ENCODE measurements at regions not wholly inside any gene's neighbourhood (a gene's known extent, or its start where the extent isn't known, plus 50 kb on each side); places are given as distances from the start of the nearest gene placed in this dataset.

DNA sequence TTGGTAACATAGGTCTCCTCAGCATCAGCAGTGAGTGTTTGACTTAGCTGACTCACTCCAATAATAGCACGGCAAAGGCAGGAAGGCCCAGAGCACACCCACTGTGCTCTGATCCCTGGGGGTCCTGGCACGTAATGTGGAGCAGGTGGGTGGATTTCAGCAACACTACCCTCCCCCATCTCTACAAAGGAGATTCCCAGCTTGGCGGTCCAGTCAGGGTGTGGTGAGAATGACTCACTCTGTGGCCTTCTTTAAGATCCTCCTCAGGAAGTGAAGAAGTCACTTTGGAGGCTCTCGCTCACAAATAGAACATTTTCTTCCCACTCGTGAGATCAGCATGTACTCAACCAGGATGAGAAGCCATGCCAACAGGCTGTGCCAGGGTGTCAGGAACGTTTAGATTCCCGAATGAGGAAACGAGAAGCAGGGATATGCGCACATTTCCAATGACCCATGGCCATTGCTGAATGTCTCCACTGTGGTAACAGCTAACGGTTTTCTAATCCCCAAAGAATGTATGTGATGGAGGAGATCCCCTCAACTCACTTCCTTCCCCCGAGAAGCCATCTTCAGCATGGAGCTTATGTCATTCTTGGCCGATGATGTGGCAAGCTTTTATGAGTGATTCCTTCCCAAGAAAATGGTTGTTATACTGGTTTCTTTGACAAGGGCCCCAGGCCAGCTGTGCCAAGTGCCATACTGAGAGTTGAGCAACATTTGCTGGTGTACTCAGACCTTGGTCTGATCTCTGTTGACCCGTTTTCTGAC lies 365.2 kb downstream of the C16orf95 start:
- no peaks in the 10 kb centered on the region for H3K9me3 Mint-ChIP-seq
- 78% methylated on average over 10 of the region's 13 CpGs for WGBS (ENCODE audit: insufficient coverage)
- no peaks in the 10 kb centered on the region for H3K9me3 ChIP-seq (ENCODE audit: control insufficient read depth, insufficient read depth, low read length)
- H3K27me3 Mint-ChIP-seq (ENCODE audit: low read depth in 2 of 2) = peaks cover 0 to 6% of the 10 kb centered on the region in 2 donors
- H3K4me3 Mint-ChIP-seq = no peak overlapping the region
- no peaks in the 10 kb centered on the region for H3K27me3 ChIP-seq (ENCODE audit: control insufficient read depth, insufficient read depth, low read length)
- intact Hi-C loops (cut with micrococcal nuclease) = no loop called here
- no peaks in the 10 kb centered on the region for H3K36me3 Mint-ChIP-seq
- H3K27ac ChIP-seq (ENCODE audit: low read length) = no peak overlapping the region
- DNase-seq = no peak
- H3K36me3 ChIP-seq (ENCODE audit: control insufficient read depth, insufficient read depth, low read length) = no peaks in the 10 kb centered on the region
- no peak overlapping the region for H3K4me3 ChIP-seq (ENCODE audit: low read length)
- ATAC-seq = no peak
- no peak overlapping the region for H3K27ac Mint-ChIP-seq
- peaks cover 0 to 7% of the 10 kb centered on the region in 2 donors for H3K4me1 Mint-ChIP-seq
- H3K4me1 ChIP-seq (ENCODE audit: control insufficient read depth, insufficient read depth, low read length) = peaks cover 5% of the 10 kb centered on the region
- TF ChIP-seq, protein P1, sequence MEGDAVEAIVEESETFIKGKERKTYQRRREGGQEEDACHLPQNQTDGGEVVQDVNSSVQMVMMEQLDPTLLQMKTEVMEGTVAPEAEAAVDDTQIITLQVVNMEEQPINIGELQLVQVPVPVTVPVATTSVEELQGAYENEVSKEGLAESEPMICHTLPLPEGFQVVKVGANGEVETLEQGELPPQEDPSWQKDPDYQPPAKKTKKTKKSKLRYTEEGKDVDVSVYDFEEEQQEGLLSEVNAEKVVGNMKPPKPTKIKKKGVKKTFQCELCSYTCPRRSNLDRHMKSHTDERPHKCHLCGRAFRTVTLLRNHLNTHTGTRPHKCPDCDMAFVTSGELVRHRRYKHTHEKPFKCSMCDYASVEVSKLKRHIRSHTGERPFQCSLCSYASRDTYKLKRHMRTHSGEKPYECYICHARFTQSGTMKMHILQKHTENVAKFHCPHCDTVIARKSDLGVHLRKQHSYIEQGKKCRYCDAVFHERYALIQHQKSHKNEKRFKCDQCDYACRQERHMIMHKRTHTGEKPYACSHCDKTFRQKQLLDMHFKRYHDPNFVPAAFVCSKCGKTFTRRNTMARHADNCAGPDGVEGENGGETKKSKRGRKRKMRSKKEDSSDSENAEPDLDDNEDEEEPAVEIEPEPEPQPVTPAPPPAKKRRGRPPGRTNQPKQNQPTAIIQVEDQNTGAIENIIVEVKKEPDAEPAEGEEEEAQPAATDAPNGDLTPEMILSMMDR (IDR thresholded peaks at IDR 0.05) = no peak

DNA sequence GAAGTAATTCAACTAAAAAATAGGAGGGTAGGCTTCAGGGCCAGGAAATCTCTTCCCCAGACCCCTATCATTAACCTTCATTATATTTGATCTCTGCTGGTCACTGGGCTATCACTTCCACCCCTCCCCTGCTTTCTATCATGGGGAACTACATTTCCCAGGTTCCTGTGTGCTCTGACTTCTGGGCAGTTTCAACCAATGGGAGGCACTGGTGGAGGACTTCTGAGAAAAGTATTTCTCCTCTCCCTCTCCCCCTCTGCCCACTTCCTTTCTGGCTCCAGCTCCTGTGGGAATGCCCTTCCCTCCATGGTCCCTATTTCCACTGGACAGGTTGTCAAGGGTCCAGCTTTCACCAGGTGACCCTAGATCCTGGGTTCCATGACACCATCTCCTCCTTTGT lies 364.4 kb downstream of the C16orf95 start:
- no peaks in the 10 kb centered on the region for H3K27me3 ChIP-seq (ENCODE audit: control insufficient read depth, insufficient read depth, low read length)
- H3K4me3 ChIP-seq (ENCODE audit: low read length) = no peak overlapping the region
- no peak for DNase-seq
- H3K36me3 ChIP-seq (ENCODE audit: control insufficient read depth, insufficient read depth, low read length) = no peaks in the 10 kb centered on the region
- Mint-ChIP-seq H3K9me3 (no peaks in the 10 kb centered on the region), H3K4me3 (no peak overlapping the region), H3K36me3 (no peaks in the 10 kb centered on the region), H3K27me3 (ENCODE audit: low read depth in 2 of 2) (peaks cover 0 to 6% of the 10 kb centered on the region in 2 donors), H3K4me1 (peaks cover 0 to 7% of the 10 kb centered on the region in 2 donors), H3K27ac (no peak overlapping the region)
- ATAC-seq = no peak
- TF ChIP-seq, protein P1 (IDR thresholded peaks at IDR 0.05) = no peak
- no peak overlapping the region for H3K27ac ChIP-seq (ENCODE audit: low read length)
- intact Hi-C loops (cut with micrococcal nuclease) = no loop called here
- H3K4me1 ChIP-seq (ENCODE audit: control insufficient read depth, insufficient read depth, low read length) = peaks cover 5% of the 10 kb centered on the region
- H3K9me3 ChIP-seq (ENCODE audit: control insufficient read depth, insufficient read depth, low read length) = no peaks in the 10 kb centered on the region

DNA sequence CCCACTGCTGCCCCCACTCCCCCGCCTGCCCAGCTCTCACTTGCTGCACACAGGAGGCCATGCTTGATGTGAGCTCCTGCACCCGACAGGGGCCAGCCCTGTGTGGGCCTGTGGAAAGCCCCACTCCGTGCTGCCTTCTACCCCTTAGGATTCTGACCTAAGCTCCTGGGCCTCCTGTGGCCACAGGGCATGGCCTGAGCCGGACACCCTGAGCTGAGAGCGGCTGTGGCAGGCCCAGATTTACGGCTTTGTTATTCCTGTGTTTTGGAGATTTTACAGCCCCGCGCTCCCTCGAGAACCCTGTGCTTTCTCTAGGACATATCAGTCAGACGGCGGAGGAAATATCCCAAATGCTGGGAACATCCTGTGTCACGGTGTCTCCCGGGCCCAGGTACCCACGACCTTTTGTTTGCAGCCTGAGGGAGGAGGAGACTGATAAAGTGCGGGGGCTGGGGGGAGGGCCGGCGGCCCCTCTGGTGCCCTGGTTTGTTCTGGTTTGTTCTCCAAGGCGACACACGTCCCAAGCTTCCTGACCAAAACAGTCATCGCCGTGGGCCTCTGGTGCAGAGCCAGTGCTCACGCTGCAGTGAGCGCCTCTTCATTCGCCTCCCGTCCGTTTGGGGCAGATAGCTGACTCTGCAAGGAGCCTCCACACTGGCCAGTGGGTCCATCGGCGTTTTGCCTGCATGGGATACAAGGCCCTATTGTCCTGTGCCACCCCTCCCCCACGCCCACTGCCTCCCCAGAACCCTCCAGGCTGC lies 363.4 kb downstream of the C16orf95 start:
- ATAC-seq (no peak), DNase-seq (no peak)
- no peaks in the 10 kb centered on the region for H3K9me3 ChIP-seq (ENCODE audit: control insufficient read depth, insufficient read depth, low read length)
- H3K36me3 Mint-ChIP-seq = no peaks in the 10 kb centered on the region
- no peaks in the 10 kb centered on the region for H3K27me3 ChIP-seq (ENCODE audit: control insufficient read depth, insufficient read depth, low read length)
- peaks cover 0 to 7% of the 10 kb centered on the region in 2 donors for H3K4me1 Mint-ChIP-seq
- H3K27ac Mint-ChIP-seq = no peak overlapping the region
- whole genome bisulfite sequencing (ENCODE audit: insufficient coverage) = 63% methylated on average over 26 of the region's 29 CpGs
- intact Hi-C loops (cut with micrococcal nuclease) = no loop called here
- H3K4me3 ChIP-seq (ENCODE audit: low read length) = no peak overlapping the region
- H3K4me3 Mint-ChIP-seq = no peak overlapping the region
- no peaks in the 10 kb centered on the region for H3K36me3 ChIP-seq (ENCODE audit: control insufficient read depth, insufficient read depth, low read length)
- no peak overlapping the region for H3K27ac ChIP-seq (ENCODE audit: low read length)
- peaks cover 5% of the 10 kb centered on the region for H3K4me1 ChIP-seq (ENCODE audit: control insufficient read depth, insufficient read depth, low read length)
- H3K9me3 Mint-ChIP-seq = no peaks in the 10 kb centered on the region
- TF ChIP-seq, protein P1 (IDR thresholded peaks at IDR 0.05) = no peak
- peaks cover 0 to 6% of the 10 kb centered on the region in 2 donors for H3K27me3 Mint-ChIP-seq (ENCODE audit: low read depth in 2 of 2)

Measured in natural killer cell (primary cell).